ENCODE measurements at regions not wholly inside any gene's neighbourhood (a gene's known extent, or its start where the extent isn't known, plus 50 kb on each side); places are given as distances from the start of the nearest gene placed in this dataset.

DNA sequence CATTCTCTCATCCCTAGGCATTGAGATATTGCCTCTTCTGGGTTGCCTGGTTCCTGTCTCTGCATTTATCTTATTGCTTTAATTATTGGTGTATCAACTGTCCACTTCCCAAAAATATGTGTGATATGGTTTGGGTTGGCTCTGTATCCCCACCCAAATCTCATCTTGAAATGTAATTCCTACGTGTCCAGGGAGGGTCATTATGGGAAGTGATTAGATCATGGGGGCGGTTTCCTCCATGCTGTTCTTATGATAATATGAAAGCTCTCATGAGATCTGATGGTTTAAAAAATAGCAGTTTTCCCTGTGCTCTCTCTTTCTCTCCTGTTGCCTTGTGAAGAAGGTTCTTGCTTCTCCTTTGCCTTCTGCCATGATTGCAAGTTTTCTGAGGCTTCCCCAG lies 308.3 kb upstream of the HS3ST1 start:
- Mint-ChIP-seq H3K4me3 (no peak overlapping the region), H3K27me3 (no peaks in the 10 kb centered on the region), H3K9me3 (no peaks in the 10 kb centered on the region), H3K4me1 (ENCODE audit: low read depth) (no peaks in the 10 kb centered on the region), H3K36me3 (ENCODE audit: low read depth) (no peaks in the 10 kb centered on the region), H3K27ac (no peak overlapping the region)
- intact Hi-C loops (cut with micrococcal nuclease), result no loop called here

DNA sequence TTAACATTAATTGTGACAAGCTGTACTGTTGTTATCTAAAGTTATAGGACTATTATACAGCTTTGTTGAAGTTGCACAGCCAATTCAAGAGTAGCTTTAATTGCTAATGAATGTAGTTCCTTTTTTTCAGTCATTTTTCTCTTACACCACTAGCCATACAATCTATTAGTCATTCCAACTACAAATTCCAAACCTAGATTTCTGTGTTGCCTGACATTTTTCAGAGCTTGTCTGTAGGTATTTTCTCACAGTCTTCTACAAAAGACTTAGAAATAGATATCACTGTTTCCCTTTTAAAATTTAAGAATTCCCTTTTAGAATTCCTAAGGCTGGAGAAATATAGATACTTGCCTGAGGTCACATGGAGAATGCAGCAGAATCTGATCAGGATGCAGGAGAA lies 307.0 kb upstream of the HS3ST1 start:
- intact Hi-C loops (cut with micrococcal nuclease), result no loop called here
- H3K9me3 Mint-ChIP-seq, result no peaks in the 10 kb centered on the region
- H3K27me3 Mint-ChIP-seq, result no peaks in the 10 kb centered on the region
- no peak overlapping the region for H3K4me3 Mint-ChIP-seq
- H3K27ac Mint-ChIP-seq, result no peak overlapping the region
- no peaks in the 10 kb centered on the region for H3K4me1 Mint-ChIP-seq (ENCODE audit: low read depth)
- no peaks in the 10 kb centered on the region for H3K36me3 Mint-ChIP-seq (ENCODE audit: low read depth)

DNA sequence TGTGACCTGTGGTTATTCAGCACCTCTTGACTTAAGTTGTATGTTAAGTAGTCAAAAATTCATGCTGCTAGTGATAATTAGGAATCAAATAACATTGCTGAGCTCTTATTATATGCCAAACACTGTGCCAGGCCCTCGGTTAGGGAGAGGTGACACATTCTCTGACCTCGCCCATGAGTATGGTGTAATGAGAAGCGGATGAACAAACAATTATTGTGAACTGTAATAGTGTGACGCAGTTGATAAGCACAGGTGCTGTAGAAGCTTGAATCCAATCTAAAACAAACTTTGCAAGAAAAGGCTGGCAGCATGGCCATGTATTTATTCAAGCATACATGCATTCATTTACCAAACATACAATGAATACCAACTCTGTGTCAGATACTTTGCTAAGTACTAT lies 303.5 kb upstream of the HS3ST1 start:
- Mint-ChIP-seq H3K4me1 (ENCODE audit: low read depth) (no peaks in the 10 kb centered on the region), H3K4me3 (no peak overlapping the region)

DNA sequence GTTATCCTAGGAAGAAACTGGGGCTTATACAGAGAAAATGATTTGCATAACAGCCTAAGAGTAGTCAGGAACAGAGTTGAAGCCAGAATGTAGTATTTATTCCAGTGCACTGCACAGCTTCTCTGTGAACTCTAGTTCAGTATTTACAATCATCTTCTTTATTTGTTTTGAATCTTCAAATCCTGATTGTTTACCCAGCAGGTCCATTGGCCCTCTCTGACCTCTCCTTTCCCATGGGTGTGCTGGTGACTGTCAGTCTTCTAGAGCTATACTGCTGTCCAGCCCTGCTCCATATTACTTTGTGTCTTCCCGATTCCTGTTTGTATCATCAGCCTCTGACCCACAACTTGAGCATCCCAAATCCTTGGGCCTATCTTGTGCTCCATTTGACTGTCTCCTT lies 301.9 kb upstream of the HS3ST1 start:
- no peaks in the 10 kb centered on the region for H3K9me3 Mint-ChIP-seq
- intact Hi-C loops (cut with micrococcal nuclease), result no loop called here
- H3K36me3 Mint-ChIP-seq (ENCODE audit: low read depth), result no peaks in the 10 kb centered on the region
- no peaks in the 10 kb centered on the region for H3K4me1 Mint-ChIP-seq (ENCODE audit: low read depth)
- H3K4me3 Mint-ChIP-seq, result no peak overlapping the region
- no peaks in the 10 kb centered on the region for H3K27me3 Mint-ChIP-seq
- H3K27ac Mint-ChIP-seq, result no peak overlapping the region

More for the DNA sequence above, 303.5 kb upstream of the HS3ST1 start:
- H3K9me3 Mint-ChIP-seq, result no peaks in the 10 kb centered on the region
- H3K27me3 Mint-ChIP-seq, result no peaks in the 10 kb centered on the region
- H3K27ac Mint-ChIP-seq, result no peak overlapping the region
- H3K36me3 Mint-ChIP-seq (ENCODE audit: low read depth), result no peaks in the 10 kb centered on the region
- intact Hi-C loops (cut with micrococcal nuclease), result no loop called here

DNA sequence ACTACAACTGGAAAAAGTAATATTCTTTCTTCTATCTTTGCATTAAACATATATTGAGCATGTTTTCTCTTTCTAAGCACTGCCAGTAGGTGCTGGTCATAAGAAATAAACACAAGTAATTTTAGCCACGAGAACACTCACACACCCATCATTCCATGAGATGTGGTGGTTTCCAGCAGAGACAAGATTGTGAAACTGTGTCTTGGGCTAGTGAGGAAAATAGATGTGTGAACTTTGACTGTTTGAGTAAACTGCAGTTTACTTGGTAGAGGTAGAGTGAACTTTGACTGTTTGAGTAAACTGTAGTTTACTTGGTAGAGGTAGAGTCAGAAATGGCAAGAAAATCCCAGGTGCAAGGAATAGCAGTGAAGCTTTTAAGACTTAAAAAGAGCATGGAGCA lies 300.9 kb upstream of the HS3ST1 start:
- H3K27ac Mint-ChIP-seq, result no peak overlapping the region
- no peak overlapping the region for H3K4me3 Mint-ChIP-seq
- intact Hi-C loops (cut with micrococcal nuclease), result no loop called here
- no peaks in the 10 kb centered on the region for H3K27me3 Mint-ChIP-seq
- H3K4me1 Mint-ChIP-seq (ENCODE audit: low read depth), result no peaks in the 10 kb centered on the region
- H3K36me3 Mint-ChIP-seq (ENCODE audit: low read depth), result no peaks in the 10 kb centered on the region
- H3K9me3 Mint-ChIP-seq, result no peaks in the 10 kb centered on the region

DNA sequence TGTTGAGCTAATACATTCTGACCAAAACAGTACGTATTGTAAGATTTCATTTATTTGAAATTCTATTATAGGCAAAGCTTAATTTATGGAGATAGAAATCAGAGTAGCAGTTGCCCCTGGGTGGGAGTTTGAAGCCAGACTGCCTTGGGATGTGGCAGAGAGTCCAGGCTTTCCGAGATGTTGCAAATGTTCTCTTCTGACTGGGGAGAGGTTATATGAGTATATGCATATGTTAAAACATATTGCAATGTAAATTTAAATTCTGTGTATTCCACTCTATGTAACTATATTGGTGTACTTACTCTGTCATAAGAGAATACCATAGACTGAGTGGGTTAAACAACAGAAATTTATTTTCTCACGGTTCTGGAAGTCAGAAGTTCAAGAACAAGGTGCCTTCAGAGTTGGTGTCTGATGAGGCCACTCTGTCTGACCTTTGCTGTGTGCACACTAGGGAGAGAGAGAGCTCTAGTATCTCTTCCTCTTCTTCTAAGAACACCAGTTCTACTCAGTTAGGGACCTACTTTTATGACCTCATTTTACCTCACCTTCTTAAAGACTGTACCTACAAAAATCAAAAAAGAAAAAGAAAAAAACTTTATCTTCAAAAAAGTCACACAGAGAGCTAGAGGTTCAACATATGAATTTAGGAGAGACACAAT lies 299.3 kb upstream of the HS3ST1 start:
- intact Hi-C loops (cut with micrococcal nuclease), result no loop called here
- Mint-ChIP-seq H3K4me3 (no peak overlapping the region), H3K9me3 (no peaks in the 10 kb centered on the region), H3K36me3 (ENCODE audit: low read depth) (no peaks in the 10 kb centered on the region), H3K27ac (no peak overlapping the region), H3K4me1 (ENCODE audit: low read depth) (no peaks in the 10 kb centered on the region), H3K27me3 (no peaks in the 10 kb centered on the region)

DNA sequence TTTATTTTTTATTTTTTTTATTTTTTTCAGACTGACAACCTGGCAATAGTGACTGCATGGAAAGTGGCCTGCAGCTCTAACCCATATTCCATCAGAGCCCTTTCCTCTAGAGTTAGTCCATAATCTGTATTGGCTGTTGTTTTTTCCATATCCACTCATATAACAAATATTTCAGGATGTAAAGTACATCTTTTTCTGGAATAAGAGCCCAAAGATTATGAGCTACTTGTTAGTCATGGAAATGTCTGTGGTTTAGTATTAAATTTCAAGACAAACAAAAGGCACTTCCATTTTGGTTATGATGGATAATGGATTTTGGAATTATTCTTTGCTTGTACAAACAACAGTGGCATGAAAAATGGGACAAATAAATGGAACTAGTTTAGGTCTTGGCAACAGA lies 296.0 kb upstream of the HS3ST1 start:
- Mint-ChIP-seq H3K9me3 (no peaks in the 10 kb centered on the region), H3K4me3 (no peak overlapping the region), H3K4me1 (ENCODE audit: low read depth) (no peaks in the 10 kb centered on the region), H3K36me3 (ENCODE audit: low read depth) (no peaks in the 10 kb centered on the region), H3K27me3 (no peaks in the 10 kb centered on the region), H3K27ac (no peak overlapping the region)
- intact Hi-C loops (cut with micrococcal nuclease), result loop anchor here (5.0 kb wide), 1 partner anchor 307 kb away; no protein-coding TSS in a partner anchor

DNA sequence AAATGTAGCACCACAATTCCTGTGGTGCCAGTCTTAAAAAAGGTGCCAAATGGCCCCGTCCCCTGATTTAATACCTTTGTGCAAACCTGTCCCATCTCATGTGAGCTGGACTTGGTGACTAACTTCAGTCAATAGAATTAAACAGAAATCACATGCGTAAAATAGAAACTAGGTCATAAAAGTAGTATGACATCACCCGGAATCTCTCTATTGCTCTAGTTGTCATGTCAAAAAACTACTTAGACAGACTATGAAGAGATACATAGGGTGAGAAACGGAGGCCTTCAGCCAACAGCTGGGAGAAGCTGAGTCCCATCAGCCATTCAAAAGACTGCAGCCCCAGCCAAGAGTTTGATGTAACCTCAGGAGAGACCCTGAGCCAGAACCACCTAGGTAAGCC lies 293.5 kb upstream of the HS3ST1 start:
- H3K36me3 Mint-ChIP-seq (ENCODE audit: low read depth), result no peaks in the 10 kb centered on the region
- no peaks in the 10 kb centered on the region for H3K9me3 Mint-ChIP-seq
- H3K4me1 Mint-ChIP-seq (ENCODE audit: low read depth), result no peaks in the 10 kb centered on the region
- intact Hi-C loops (cut with micrococcal nuclease), result loop anchor here (5.0 kb wide), 1 partner anchor 305 kb away; no protein-coding TSS in a partner anchor
- H3K27ac Mint-ChIP-seq, result no peak overlapping the region
- H3K4me3 Mint-ChIP-seq, result no peak overlapping the region
- H3K27me3 Mint-ChIP-seq, result no peaks in the 10 kb centered on the region

DNA sequence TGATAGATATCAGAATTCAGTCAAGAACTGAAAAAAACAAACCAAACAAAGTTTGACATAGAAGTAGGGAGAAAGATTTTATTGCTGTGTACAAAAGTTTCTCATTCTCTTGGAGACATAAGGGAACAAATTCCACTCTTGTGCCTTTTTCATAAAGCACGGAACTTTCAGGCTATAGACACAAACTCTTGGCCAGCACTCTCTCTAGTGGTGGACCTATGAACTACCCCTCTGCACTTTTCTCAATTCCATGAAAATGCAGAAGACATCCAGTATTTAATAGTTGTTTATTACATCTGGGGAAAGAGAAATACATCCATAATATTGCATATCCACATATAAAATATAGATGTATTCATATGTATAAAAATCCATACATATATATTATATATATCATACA lies 291.6 kb upstream of the HS3ST1 start:
- intact Hi-C loops (cut with micrococcal nuclease), result loop anchor here (1.0 to 5.0 kb wide), 2 partner anchors 303 to 1138 kb away; no protein-coding TSS in a partner anchor
- Mint-ChIP-seq H3K36me3 (ENCODE audit: low read depth) (no peaks in the 10 kb centered on the region), H3K9me3 (no peaks in the 10 kb centered on the region), H3K4me3 (no peak overlapping the region), H3K4me1 (ENCODE audit: low read depth) (no peaks in the 10 kb centered on the region), H3K27ac (no peak overlapping the region), H3K27me3 (no peaks in the 10 kb centered on the region)

DNA sequence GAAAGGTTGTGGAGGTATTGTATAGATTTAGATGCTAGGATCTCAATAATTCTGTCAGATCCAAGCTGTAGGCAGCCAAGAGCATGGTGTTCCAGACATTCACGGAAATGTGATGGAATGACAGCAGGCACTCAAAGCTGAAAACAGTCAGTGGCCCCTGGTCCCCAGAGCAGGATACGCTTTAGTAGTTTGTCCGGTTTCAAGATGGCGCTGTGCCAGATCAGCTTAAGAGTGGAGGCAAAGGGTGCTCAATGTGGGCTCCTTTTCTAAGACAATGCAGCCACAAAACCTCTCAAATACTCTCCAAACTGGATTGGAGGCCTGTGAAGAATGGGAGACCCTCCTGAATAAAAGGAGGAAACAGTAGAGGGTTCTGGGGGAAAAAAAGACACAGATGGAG lies 291.2 kb upstream of the HS3ST1 start:
- no peaks in the 10 kb centered on the region for H3K27me3 Mint-ChIP-seq
- H3K4me1 Mint-ChIP-seq (ENCODE audit: low read depth), result no peaks in the 10 kb centered on the region
- H3K36me3 Mint-ChIP-seq (ENCODE audit: low read depth), result no peaks in the 10 kb centered on the region
- H3K27ac Mint-ChIP-seq, result no peak overlapping the region
- intact Hi-C loops (cut with micrococcal nuclease), result loop anchor here (1.0 to 5.0 kb wide), 2 partner anchors 303 to 1138 kb away; no protein-coding TSS in a partner anchor
- H3K9me3 Mint-ChIP-seq, result no peaks in the 10 kb centered on the region
- no peak overlapping the region for H3K4me3 Mint-ChIP-seq

DNA sequence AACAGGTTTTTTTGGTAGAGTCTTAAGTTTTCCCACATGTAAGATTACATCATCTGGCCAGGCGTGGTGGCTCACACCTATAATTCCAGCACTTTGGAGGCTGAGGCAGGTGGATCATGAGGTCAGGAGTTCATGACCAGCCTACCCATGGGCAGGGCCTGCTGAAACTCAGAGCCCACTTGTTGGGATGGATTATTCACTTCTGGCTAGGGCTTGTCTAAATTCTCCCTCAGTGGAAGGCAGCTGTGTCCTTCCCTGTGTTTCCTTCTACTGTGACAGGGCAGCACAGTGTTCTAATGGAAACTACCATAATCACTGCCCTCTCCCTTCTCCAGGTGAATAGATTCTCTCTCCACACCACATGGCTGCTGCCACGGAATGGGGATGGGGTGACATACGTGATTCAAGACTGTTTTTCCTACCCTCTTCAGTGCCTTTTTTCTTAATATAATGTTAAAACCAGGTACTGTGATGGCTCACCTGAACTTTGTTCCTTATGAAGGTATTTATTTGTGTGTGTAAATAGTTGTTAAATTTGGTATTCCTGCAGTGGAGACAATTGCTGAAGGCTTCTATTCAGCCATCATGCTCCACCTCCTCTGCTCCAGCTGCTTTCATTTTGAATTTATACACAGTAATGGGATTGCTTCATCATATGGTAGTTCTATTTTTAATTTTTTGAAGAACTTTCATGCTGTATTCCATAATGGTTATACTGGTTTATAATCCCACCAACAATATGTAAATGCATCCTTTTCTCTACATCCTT lies 287.2 kb upstream of the HS3ST1 start:
- Mint-ChIP-seq H3K27me3 (no peaks in the 10 kb centered on the region), H3K4me1 (ENCODE audit: low read depth) (no peaks in the 10 kb centered on the region), H3K36me3 (ENCODE audit: low read depth) (no peaks in the 10 kb centered on the region), H3K27ac (no peak overlapping the region), H3K4me3 (no peak overlapping the region), H3K9me3 (no peaks in the 10 kb centered on the region)
- intact Hi-C loops (cut with micrococcal nuclease), result no loop called here

DNA sequence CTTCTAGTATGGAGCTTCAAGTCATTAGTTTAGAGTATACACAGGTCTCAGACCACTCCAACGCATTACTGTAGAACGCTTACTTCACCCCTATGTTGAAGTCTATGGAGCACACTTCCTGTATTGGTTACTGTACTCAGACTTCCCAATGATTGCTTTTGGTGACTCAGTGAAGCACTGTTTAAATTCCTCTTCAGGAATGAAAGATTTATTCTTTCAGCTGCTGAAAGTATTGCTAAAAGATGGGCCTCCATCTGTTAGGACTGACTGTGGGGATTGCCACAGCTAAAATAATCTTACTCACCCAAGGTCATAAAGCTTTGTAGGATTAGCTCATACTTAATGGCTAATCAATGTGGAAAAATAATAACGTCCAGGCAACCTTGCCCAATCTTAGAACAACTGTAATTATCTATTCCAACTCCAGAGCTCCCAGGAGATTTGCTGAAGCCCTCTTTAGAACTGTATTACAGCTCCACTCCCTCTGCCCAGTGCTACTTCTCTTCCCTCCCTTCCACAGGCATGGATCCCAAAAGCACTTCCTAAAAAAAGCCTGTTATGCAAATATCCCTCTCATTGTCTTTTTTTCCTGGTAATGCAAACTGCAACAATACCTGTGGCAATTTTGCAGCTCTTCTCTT lies 281.9 kb upstream of the HS3ST1 start:
- intact Hi-C loops (cut with micrococcal nuclease), result no loop called here
- H3K27me3 Mint-ChIP-seq, result no peaks in the 10 kb centered on the region
- H3K36me3 Mint-ChIP-seq (ENCODE audit: low read depth), result no peaks in the 10 kb centered on the region
- H3K4me1 Mint-ChIP-seq (ENCODE audit: low read depth), result no peaks in the 10 kb centered on the region
- no peak overlapping the region for H3K27ac Mint-ChIP-seq
- H3K4me3 Mint-ChIP-seq, result no peak overlapping the region
- no peaks in the 10 kb centered on the region for H3K9me3 Mint-ChIP-seq

DNA sequence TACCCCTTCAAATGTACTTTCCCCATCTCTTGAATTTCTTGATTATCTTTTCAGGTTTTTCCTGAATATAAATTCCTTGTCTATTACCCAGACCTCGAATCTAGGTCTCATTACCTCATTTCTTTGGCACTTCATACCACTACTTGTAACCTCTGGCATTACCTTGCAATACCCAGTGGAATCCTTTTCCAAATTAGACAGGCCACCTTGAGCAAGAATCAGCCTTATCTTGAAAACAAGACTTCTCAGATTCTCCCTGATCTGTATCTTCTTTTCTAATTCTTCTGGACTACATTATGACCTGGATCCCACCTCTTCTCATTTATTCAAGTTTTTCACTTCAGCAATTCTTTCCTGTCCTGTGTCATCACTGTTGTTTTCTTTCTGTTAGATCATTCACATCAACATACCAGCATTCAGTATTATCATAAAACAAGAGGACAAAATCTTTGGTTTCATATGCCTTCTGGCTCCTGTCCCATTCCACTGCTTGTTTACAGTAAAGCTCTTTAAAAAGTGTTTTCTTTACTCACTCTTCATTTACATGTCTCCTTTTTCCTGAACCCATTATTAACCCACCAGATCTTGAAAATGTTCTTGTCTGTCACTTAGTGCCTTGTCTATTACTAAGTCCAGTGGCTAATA lies 275.6 kb upstream of the HS3ST1 start:
- Mint-ChIP-seq H3K27me3 (no peaks in the 10 kb centered on the region), H3K36me3 (ENCODE audit: low read depth) (no peaks in the 10 kb centered on the region), H3K4me3 (no peak overlapping the region), H3K9me3 (no peaks in the 10 kb centered on the region), H3K27ac (no peak overlapping the region), H3K4me1 (ENCODE audit: low read depth) (no peaks in the 10 kb centered on the region)
- intact Hi-C loops (cut with micrococcal nuclease), result no loop called here
